DND-41 (cell line): ENCODE measurements at regions not wholly inside any gene's neighbourhood (a gene's known extent, or its start where the extent isn't known, plus 50 kb on each side); places are given as distances from the start of the nearest gene placed in this dataset.

ENCODE experiments used
- CTCF ChIP-seq: IDR thresholded peaks from 2 replicates; pipeline ENCODE4 v1.5.1; 2012; ENCODE audit warnings: borderline replicate concordance, low read length, moderate library complexity, mild to moderate bottlenecking; ENCODE audit not compliant: poor library complexity, severe bottlenecking; ENCODE audit errors: extremely low read depth
- EZH2 ChIP-seq: IDR thresholded peaks from 3 replicates; pipeline ENCODE4 v1.6.1; 2012; ENCODE audit warnings: borderline replicate concordance, low read depth, mild to moderate bottlenecking, moderate library complexity, low read length, inconsistent platforms; ENCODE audit not compliant: severe bottlenecking

DNA sequence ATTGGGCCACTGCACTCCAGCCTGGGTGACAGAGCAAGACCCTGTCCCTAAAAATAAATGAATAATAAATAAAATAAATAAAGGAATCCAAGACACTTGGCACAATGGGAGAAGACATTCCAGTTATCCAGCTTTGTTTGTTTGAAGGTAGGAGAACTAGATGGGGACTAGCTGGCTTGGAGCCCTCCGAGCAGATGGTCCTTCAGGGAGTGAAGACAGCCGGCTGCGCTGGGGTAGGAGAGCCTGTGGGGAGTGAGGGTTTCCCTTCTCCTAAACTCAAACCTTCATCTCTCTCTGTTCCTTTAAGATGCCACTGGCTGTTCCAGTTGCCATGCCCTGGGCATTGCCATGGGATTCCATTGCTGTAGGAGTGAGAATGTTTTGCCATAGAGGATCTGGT, 120.6 kb downstream of the NAV1 start:
- no peak for TF ChIP-seq CTCF
- TF ChIP-seq EZH2: no peak
